GM12878 (cell line): ENCODE measurements at regions not wholly inside any gene's neighbourhood (a gene's known extent, or its start where the extent isn't known, plus 50 kb on each side); places are given as distances from the start of the nearest gene placed in this dataset.

Source experiments
- CTCF ChIP-seq, 3 experiments: IDR thresholded peaks in 2 of 3; conservative IDR thresholded peaks in 1 of 3; 2 replicates each; pipeline ENCODE4 v1.5.1; 2011; ENCODE audit warnings: low read depth in 3 of 3, low read length in 3 of 3, mild to moderate bottlenecking in 3 of 3, control low read depth in 2 of 3, moderate library complexity in 2 of 3, inconsistent platforms in 1 of 3, mixed read lengths in 1 of 3; ENCODE audit not compliant: control insufficient read depth in 2 of 3, insufficient read depth in 1 of 3; ENCODE audit errors: extremely low read depth in 1 of 3
- EGR1 ChIP-seq, 2 experiments: IDR thresholded peaks; 1 replicate in 1 of 2; 2 replicates in 1 of 2; pipeline ENCODE4 v1.6.1; 2011 to 2012; ENCODE audit warnings: low read depth in 2 of 2, low read length in 2 of 2, borderline replicate concordance in 1 of 2, mild to moderate bottlenecking in 1 of 2, moderate library complexity in 1 of 2
- EZH2 ChIP-seq: IDR thresholded peaks from 2 replicates; pipeline ENCODE4 v1.6.1; 2012; ENCODE audit warnings: low read depth, mild to moderate bottlenecking, control low read depth, inconsistent platforms, low read length, borderline replicate concordance; ENCODE audit not compliant: control insufficient read depth
- HCFC1 ChIP-seq: fragments of 150-350 bp; IDR thresholded peaks from 2 replicates; pipeline ENCODE4 v1.6.1; 2014; ENCODE audit warnings: low read length
- POLR2AphosphoS5 ChIP-seq: IDR thresholded peaks from 2 replicates; pipeline ENCODE4 v1.6.1; 2011; ENCODE audit warnings: mild to moderate bottlenecking, low read length, inconsistent platforms
- SREBF1 ChIP-seq: IDR thresholded peaks from 2 replicates; pipeline ENCODE4 v1.6.1; 2012; ENCODE audit warnings: mild to moderate bottlenecking, low read length
- TAF1 ChIP-seq: IDR thresholded peaks from 2 replicates; pipeline ENCODE4 v1.6.1; 2011; ENCODE audit warnings: mild to moderate bottlenecking, low read depth, low read length, borderline replicate concordance
- TF ChIP-seq, protein P1 (sequence below): IDR thresholded peaks from 2 replicates; pipeline ENCODE4 v1.6.1; 2011; ENCODE audit warnings: mild to moderate bottlenecking, low read depth, low read length, moderate library complexity; ENCODE audit not compliant: insufficient replicate concordance
- TF ChIP-seq, protein P2 (sequence below): IDR thresholded peaks from 2 replicates; pipeline ENCODE4 v1.6.1; 2012; ENCODE audit warnings: low read length, inconsistent platforms

DNA sequence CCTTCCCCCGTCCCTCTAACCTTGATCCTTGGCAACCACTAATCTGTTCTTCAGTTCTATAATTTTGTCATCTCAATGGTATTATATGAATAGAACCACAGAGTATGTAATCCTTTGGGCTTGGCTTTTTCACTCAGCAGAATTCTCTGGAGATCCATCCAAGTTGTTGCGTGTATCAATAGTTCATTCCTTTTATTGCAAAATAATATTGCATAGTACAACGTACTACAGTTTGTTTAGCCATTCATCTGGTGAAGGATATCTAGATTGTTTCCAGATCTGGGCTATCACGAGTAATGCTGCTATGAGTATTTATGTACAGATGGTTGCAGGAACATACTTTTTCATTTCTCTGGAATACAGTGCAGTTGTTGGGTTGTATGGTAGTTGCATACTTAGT lies 76.2 kb downstream of the PLXNA1 start:
- TF ChIP-seq HCFC1, result no peak
- TF ChIP-seq, protein P1, sequence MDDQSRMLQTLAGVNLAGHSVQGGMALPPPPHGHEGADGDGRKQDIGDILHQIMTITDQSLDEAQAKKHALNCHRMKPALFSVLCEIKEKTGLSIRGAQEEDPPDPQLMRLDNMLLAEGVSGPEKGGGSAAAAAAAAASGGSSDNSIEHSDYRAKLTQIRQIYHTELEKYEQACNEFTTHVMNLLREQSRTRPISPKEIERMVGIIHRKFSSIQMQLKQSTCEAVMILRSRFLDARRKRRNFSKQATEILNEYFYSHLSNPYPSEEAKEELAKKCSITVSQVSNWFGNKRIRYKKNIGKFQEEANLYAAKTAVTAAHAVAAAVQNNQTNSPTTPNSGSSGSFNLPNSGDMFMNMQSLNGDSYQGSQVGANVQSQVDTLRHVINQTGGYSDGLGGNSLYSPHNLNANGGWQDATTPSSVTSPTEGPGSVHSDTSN, result no peak
- no peak for TF ChIP-seq CTCF (IDR thresholded peaks at IDR 0.05 in 2 of 3, conservative IDR thresholded peaks at IDR 0.05 in 1 of 3; ENCODE audit: control insufficient read depth in 2 of 3, extremely low read depth in 1 of 3, insufficient read depth in 1 of 3, low read depth in 3 of 3, low read length in 3 of 3)
- no peak for TF ChIP-seq POLR2AphosphoS5
- no peak for TF ChIP-seq EGR1 (IDR thresholded peaks at IDR 0.05; ENCODE audit: borderline replicate concordance in 1 of 2, low read depth in 2 of 2, low read length in 2 of 2)
- TF ChIP-seq TAF1, result no peak
- TF ChIP-seq SREBF1, result no peak
- TF ChIP-seq, protein P2, sequence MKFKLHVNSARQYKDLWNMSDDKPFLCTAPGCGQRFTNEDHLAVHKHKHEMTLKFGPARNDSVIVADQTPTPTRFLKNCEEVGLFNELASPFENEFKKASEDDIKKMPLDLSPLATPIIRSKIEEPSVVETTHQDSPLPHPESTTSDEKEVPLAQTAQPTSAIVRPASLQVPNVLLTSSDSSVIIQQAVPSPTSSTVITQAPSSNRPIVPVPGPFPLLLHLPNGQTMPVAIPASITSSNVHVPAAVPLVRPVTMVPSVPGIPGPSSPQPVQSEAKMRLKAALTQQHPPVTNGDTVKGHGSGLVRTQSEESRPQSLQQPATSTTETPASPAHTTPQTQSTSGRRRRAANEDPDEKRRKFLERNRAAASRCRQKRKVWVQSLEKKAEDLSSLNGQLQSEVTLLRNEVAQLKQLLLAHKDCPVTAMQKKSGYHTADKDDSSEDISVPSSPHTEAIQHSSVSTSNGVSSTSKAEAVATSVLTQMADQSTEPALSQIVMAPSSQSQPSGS, result no peak
- TF ChIP-seq EZH2, result no peak
